ENCODE measurements at regions not wholly inside any gene's neighbourhood (a gene's known extent, or its start where the extent isn't known, plus 50 kb on each side); places are given as distances from the start of the nearest gene placed in this dataset.
"Not testable (repeated sequence)": the region's sequence is repeated elsewhere in the genome, so short reads cannot be mapped to it uniquely, and the experiment has no call there.

GRCh38 chr18:34521040-34521439 is 189.1 kb upstream of the DTNA start:
- H3K4me3 ChIP-seq (ENCODE audit: low read depth, low read length) = no peak overlapping the region
- no peak for TF ChIP-seq CTCF (conservative IDR thresholded peaks at IDR 0.05; ENCODE audit: low read depth, low read length)
- no peak for DNase-seq (ENCODE audit: low read depth)

GRCh38 chr18:34522603-34523002 is 187.5 kb upstream of the DTNA start:
- TF ChIP-seq CTCF (conservative IDR thresholded peaks at IDR 0.05; ENCODE audit: low read depth, low read length) = no peak

GRCh38 chr18:34525244-34525643 is 184.9 kb upstream of the DTNA start:
- TF ChIP-seq CTCF (conservative IDR thresholded peaks at IDR 0.05; ENCODE audit: low read depth, low read length) = no peak
- DNase-seq (ENCODE audit: low read depth) = no peak
- H3K4me3 ChIP-seq (ENCODE audit: low read depth, low read length) = no peak overlapping the region

More at GRCh38 chr18:34522603-34523002, 187.5 kb upstream of the DTNA start:
- H3K4me3 ChIP-seq (ENCODE audit: low read depth, low read length) = no peak overlapping the region
- DNase-seq (ENCODE audit: low read depth) = no peak

- no peak for DNase-seq (ENCODE audit: low read depth)
- peak; percentile 7 for TF ChIP-seq CTCF (conservative IDR thresholded peaks at IDR 0.05; ENCODE audit: low read depth, low read length)
- no peak overlapping the region for H3K4me3 ChIP-seq (ENCODE audit: low read depth, low read length)
These were observed 181.9 kb upstream of the DTNA start for GRCh38 chr18:34528177-34528576.

- H3K4me3 ChIP-seq (ENCODE audit: low read depth, low read length) = no peak overlapping the region
- no peak for TF ChIP-seq CTCF (conservative IDR thresholded peaks at IDR 0.05; ENCODE audit: low read depth, low read length)
- no peak for DNase-seq (ENCODE audit: low read depth)
These were observed 180.5 kb upstream of the DTNA start for GRCh38 chr18:34529358-34530335.

- no peak for DNase-seq (ENCODE audit: low read depth)
- TF ChIP-seq CTCF (conservative IDR thresholded peaks at IDR 0.05; ENCODE audit: low read depth, low read length) = no peak
- H3K4me3 ChIP-seq (ENCODE audit: low read depth, low read length) = no peak overlapping the region
These were observed 179.0 kb upstream of the DTNA start for GRCh38 chr18:34531110-34531509.

- DNase-seq (ENCODE audit: low read depth) = not testable (repeated sequence)
These were observed 175.5 kb upstream of the DTNA start for GRCh38 chr18:34534642-34535041.

More at GRCh38 chr18:34534642-34535041, 175.5 kb upstream of the DTNA start:
- not testable (repeated sequence) for H3K4me3 ChIP-seq (ENCODE audit: low read depth, low read length)
